Activated CD4-positive, alpha-beta T cell treated with anti-CD3 and anti-CD28 coated beads, Interleukin-2, Interleukin-6, amounts not matched to agents 100 ng/mL and 50 ng/mL, durations not matched to agents 16 hours and 8 hours (primary cell): ENCODE measurements at regions not wholly inside any gene's neighbourhood (a gene's known extent, or its start where the extent isn't known, plus 50 kb on each side); places are given as distances from the start of the nearest gene placed in this dataset.

Experiments
- DNase-seq: peaks from one replicate; pipeline ENCODE4 v3.0.0-alpha.2; 2020

DNA sequence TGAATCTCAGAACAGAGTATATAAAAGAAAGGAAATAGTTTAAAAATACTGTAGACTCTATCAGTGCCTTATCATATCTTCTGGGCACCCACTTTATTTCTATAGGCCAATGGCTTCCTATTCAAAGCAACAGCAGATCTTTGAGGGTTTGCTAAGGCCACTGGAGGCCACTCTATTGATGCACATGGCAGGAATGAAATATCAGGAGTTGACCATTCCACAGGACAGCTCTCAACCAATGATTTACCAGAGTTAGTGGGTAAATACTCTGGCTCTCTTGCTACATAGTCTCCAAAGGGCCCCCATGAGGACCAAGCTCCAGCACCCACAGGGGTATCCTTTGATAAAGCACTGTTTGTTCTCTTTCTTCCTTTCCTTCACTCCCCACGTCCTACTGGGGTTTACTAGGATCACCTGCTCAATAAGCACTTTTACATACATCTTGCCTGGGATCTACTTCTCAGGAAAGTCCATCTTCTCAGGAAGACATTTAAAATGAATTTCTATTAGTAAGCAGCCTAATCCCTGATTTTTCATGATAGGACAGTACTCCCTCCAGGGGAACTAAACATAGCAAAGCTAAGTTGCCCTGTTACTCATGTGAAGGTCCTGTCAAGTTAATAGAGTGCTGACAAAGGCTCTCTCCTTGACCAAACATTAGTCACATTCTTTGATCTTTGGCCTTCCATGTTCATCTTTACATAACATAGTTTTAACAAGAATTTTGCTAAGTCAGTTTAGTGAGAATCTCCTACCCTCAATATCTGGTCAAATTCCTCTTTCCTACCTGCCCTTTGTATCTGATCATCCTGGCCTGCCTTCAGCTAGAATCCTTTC lies 459.7 kb downstream of the GRXCR1 start:
- DNase-seq, result no peak

DNA sequence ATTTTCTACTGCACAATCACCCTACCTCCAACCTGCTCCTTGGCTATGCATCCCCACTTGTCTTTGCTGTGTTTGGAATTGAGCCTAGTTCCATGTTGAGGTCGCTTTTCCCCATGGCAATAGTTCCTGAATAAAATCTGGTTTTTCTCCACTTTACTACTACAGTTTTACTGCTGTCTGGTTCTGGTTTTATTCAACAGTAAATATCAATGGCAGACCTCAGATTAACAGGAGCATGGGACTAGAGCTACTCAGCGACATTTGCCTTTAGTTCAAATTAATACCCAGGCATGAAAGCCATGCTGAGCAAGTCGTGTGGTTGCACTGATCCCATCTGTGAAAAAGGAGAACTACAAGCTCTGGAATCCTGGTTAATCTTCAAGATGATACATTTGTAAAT lies 460.3 kb downstream of the GRXCR1 start:
- DNase-seq, result no peak

GRCh38 chr4:43353552-43353951 lies 461.0 kb downstream of the GRXCR1 start:
- DNase-seq, result no peak

DNA sequence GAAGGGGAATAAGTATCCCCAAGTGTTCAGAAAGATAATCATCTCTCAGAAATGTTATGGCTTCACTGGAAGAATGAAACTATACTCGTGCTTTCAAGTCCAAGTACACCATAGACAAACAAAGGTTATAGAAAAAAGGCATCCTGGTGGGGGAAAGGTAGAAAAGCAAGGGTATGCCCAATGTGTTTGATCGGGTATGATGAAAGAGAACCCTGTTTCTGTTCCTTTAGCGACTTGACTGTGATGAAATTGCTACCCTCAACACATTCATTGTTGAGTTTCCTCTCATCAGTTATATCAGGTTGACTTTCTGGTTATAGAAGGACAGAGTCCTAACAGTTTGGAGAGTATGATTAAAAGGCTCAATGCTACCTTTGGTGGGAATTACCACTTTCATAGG lies 464.3 kb downstream of the GRXCR1 start:
- DNase-seq, result no peak

GRCh38 chr4:43357252-43357974 lies 464.9 kb downstream of the GRXCR1 start:
- no peak for DNase-seq

- no peak for DNase-seq
These were observed 467.8 kb downstream of the GRXCR1 start for GRCh38 chr4:43360296-43360695.

- no peak for DNase-seq
These were observed 470.5 kb downstream of the GRXCR1 start for GRCh38 chr4:43362875-43363636.

DNA sequence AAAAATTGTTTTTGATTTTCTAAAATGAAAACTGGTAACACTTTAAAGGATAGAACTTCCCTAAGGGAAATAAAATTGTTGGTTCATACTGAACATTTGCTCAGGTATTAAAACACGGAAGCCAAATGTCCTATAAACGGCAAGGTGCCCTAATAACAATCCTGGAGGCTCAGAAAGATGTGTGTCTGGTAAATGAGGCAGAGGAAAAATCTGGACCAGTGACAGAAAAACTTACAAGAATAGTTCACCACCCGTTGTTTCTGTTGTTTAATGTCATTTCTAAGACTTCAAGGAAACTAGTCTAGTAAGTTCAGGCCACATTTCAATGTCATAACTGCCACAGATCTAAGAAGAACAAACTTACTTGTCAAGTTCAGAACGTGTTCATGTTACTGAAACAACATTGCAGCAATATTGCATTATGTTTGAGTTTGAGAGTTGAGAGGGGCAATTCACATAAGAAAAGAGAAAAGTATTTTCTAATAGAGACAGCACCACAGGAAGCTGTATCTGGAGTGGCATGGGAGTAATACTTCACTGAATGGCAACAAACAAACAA lies 476.6 kb downstream of the GRXCR1 start:
- DNase-seq, result no peak

GRCh38 chr4:43373201-43373600 lies 480.7 kb downstream of the GRXCR1 start:
- no peak for DNase-seq

GRCh38 chr4:43374216-43374751 lies 481.8 kb downstream of the GRXCR1 start:
- no peak for DNase-seq

GRCh38 chr4:43379016-43379415 lies 486.5 kb downstream of the GRXCR1 start:
- DNase-seq, result no peak

DNA sequence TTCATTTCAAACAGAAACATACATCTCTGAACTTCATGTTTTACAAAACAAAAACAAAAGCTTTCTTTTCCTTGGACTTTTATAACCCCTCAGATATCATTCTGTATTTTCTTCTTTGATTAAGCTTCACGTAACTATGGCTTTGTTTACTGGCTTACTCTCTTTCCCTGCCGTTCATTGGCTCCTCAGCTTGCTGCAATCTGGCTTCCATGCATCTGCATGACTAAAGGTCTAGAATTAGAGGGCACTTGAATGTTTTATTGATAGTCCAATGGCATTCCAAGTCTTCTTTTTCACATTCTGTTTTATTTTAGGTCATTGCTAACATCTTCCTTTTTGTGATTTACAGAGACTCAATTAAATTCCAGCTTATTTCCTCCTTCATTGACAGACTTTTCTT lies 487.6 kb downstream of the GRXCR1 start:
- DNase-seq, result no peak

DNA sequence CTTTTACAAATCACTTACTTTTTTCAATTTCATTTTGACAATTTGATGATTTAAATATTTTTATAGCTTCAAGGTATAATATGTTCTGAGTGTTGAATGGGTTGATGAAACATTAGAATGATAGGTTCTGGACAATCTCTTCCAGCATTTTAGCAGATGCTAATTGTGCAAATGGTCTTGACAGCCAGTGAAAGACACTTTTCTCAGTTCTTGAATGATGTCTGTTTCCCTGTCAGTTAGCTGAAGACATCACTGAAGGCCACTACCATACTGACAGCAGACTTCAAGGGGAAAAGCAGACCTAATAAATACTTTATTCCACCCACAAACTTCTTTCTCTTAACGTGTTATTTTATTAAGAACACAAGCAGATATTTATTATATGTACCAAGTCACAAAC lies 498.6 kb downstream of the GRXCR1 start:
- no peak for DNase-seq

DNA sequence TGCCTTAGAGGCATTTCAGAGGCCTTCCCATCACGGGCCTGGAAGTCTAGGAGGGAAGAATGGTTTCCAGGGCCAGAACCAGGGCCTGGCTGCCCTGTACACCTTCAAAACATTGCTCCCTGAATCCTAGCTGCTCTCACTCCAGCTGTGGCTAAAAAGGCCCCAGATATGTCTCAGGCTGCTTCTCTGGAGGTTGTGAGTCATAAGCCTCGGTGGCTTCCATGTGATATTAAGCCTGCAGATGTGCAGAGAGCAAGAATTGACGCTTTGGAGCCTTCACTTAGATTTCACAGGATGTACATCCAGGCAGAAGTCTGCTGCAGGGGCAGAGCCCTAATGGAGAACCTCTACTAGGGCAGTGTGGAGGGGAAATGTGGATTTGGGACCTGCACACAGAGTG lies 502.5 kb downstream of the GRXCR1 start:
- no peak for DNase-seq

DNA sequence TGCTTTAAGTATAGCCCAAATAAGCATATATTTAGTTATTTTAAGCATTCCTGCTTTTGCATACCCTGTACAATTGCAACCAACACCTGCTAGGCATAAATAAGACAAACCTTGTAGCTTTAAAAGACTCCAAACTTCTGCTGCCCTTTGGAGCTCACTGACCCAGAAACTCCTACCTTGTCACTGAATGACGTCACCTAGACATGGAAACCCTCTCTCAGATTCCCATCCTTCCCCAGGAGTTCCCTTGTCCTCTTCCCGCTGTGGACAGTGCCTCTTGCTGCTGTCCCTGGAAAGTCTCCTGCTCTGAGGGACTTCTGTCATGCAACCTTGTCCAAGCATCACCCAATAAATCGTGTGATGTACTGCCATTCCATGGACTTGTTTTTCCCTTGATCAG lies 507.2 kb downstream of the GRXCR1 start:
- no peak for DNase-seq

- DNase-seq, result no peak
These were observed 509.9 kb downstream of the GRXCR1 start for GRCh38 chr4:43402393-43402792.

GRCh38 chr4:43410636-43411035 lies 518.1 kb downstream of the GRXCR1 start:
- no peak for DNase-seq

DNA sequence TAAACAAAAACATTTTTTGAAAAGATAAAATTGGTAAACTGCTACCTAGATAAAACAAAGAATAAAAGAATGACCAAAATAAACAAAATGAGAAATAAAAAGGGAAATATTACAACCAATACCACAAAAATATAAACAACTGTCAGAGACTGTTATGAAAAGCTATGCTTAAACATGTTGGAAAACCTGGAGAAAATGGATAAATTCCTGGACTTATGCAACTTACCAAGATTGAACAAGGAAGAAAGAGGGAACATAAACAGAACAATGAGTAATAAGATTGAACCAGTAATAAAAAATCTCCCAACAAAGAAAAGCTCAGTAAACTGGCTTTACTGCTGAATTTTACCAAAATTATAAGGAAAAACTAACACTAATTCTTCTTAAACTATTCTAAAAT lies 518.7 kb downstream of the GRXCR1 start:
- no peak for DNase-seq

GRCh38 chr4:43423276-43423675 lies 530.8 kb downstream of the GRXCR1 start:
- DNase-seq, result no peak

- DNase-seq, result no peak
These were observed 532.7 kb downstream of the GRXCR1 start for GRCh38 chr4:43425206-43425605.

GRCh38 chr4:43435291-43435690 lies 542.8 kb downstream of the GRXCR1 start:
- DNase-seq, result no peak

- DNase-seq, result no peak
These were observed 560.4 kb downstream of the GRXCR1 start for GRCh38 chr4:43452948-43453347.

GRCh38 chr4:43456383-43456782 lies 563.9 kb downstream of the GRXCR1 start:
- no peak for DNase-seq
